ENCODE measurements at regions not wholly inside any gene's neighbourhood (a gene's known extent, or its start where the extent isn't known, plus 50 kb on each side); places are given as distances from the start of the nearest gene placed in this dataset.

DNA sequence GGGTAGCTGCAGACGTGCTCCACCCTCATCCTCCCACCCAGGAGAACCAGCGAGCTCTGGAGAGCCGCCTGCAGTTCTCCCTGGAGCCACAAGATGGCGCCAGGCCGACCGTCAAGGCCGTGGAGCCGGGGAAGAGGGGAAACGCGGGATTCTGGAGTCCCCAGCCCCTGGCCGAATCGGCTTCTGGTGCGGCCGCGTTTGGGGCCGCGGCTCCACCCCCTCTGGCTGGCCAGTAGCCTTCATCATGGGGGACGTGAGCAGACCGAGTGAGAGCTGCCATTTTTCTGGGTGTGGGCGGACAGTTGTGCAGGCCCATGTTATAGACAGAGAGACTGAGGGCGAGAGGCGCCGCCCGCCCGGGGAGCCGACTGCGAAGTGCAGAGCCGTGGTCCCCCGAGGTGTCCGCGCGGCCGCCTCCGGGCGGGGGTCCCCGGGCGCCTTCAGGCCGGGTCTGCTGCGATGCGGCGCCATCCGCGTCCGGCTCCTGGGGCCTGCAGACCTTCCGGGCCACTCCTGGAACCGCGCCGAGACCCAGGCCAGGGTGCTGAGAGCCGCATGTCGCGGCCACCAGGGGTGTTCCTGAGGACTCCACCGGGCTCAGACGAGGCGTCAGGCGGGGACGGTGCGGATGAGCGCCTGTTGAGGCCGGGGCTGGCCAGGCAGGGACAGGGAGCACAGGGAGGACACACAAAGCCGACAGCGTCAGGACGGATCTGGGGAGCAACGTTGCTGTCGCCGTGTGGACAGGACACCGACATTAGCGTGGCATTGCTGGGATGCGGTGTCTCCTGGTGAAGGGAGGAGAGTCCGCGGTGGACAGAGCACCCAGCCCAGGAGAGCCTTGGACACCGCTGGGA lies 418.2 kb upstream of the HS6ST1 start:
- Histone ChIP-seq H3K4me1 (ENCODE audit: control insufficient read depth, extremely low read depth, insufficient read depth, low read length) (peaks cover 4% of the 10 kb centered on the region), H3K4me3 (ENCODE audit: control insufficient read depth in 2 of 3, extremely low read depth in 1 of 3, insufficient read depth in 2 of 3, low read depth in 1 of 3, low read length in 3 of 3) (peak overlapping the region in 1 of 3 experiments; percentile 42), H3K79me2 (ENCODE audit: control insufficient read depth, insufficient read depth, low read length) (no peaks in the 10 kb centered on the region), H3K27me3 (ENCODE audit: control insufficient read depth, extremely low read depth, insufficient read depth, low read length) (peaks cover 7% of the 10 kb centered on the region), H3K9me1 (ENCODE audit: control insufficient read depth, extremely low read depth, insufficient read depth, low read length) (no peaks in the 10 kb centered on the region), H3K27ac (ENCODE audit: control insufficient read depth, insufficient read depth, low read length) (no peak overlapping the region), H3K9me3 (ENCODE audit: control insufficient read depth, low read depth, low read length) (no peaks in the 10 kb centered on the region), H3K36me3 (ENCODE audit: control insufficient read depth in 2 of 2, extremely low read depth in 1 of 2, insufficient read depth in 2 of 2, low read length in 2 of 2) (no peaks in the 10 kb centered on the region), H3K9ac (ENCODE audit: control insufficient read depth, extremely low read depth, insufficient read depth, low read length) (no peak overlapping the region), H4K20me1 (ENCODE audit: control insufficient read depth, extremely low read depth, insufficient read depth, low read length) (no peaks in the 10 kb centered on the region), H3K4me2 (ENCODE audit: control insufficient read depth, extremely low read depth, insufficient read depth, low read depth, low read length) (peak overlapping the region; percentile 62), H2AFZ (ENCODE audit: control insufficient read depth, low read length) (peak overlapping the region; percentile 64)
- FAIRE-seq = no peak
- dilution Hi-C loops (cut with MboI; ENCODE audit: extremely low pct_ligation_motif_present, low sequenced_read_pairs) = no loop called here
- no peak for DNase-seq (ENCODE audit: low read depth, low spot score)
- TF ChIP-seq, protein P1, sequence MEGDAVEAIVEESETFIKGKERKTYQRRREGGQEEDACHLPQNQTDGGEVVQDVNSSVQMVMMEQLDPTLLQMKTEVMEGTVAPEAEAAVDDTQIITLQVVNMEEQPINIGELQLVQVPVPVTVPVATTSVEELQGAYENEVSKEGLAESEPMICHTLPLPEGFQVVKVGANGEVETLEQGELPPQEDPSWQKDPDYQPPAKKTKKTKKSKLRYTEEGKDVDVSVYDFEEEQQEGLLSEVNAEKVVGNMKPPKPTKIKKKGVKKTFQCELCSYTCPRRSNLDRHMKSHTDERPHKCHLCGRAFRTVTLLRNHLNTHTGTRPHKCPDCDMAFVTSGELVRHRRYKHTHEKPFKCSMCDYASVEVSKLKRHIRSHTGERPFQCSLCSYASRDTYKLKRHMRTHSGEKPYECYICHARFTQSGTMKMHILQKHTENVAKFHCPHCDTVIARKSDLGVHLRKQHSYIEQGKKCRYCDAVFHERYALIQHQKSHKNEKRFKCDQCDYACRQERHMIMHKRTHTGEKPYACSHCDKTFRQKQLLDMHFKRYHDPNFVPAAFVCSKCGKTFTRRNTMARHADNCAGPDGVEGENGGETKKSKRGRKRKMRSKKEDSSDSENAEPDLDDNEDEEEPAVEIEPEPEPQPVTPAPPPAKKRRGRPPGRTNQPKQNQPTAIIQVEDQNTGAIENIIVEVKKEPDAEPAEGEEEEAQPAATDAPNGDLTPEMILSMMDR (optimal IDR thresholded peaks at IDR 0.05 in 1 of 3, IDR thresholded peaks at IDR 0.05 in 1 of 3, conservative IDR thresholded peaks at IDR 0.05 in 1 of 3; ENCODE audit: extremely low read depth in 1 of 3, insufficient read depth in 2 of 3, low read length in 3 of 3) = peak; percentile 85 to 99 (median 95)
- TF ChIP-seq EZH2 (IDR thresholded peaks at IDR 0.05; ENCODE audit: low read length) = no peak

DNA sequence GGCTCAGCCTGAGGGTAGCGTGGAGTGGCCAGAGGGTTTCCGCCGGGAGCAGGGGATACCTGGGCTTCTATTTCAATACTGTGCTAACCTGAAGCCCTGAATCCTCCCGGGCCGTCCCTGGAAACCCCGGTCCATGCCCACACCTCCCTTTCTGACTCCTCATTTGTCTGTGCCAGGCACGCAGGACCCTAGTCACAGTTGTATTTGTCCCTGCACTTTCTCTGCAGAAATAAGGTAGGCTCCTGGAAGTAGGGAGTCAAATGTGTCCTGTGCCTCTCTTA lies 418.8 kb upstream of the HS6ST1 start:
- no peak for FAIRE-seq

More for the DNA sequence above, 418.8 kb upstream of the HS6ST1 start:
- Histone ChIP-seq H3K4me1 (ENCODE audit: control insufficient read depth, extremely low read depth, insufficient read depth, low read length) (peaks cover 4% of the 10 kb centered on the region), H4K20me1 (ENCODE audit: control insufficient read depth, extremely low read depth, insufficient read depth, low read length) (no peaks in the 10 kb centered on the region), H3K4me2 (ENCODE audit: control insufficient read depth, extremely low read depth, insufficient read depth, low read depth, low read length) (no peak overlapping the region), H3K27me3 (ENCODE audit: control insufficient read depth, extremely low read depth, insufficient read depth, low read length) (peaks cover 4% of the 10 kb centered on the region), H3K27ac (ENCODE audit: control insufficient read depth, insufficient read depth, low read length) (no peak overlapping the region), H3K79me2 (ENCODE audit: control insufficient read depth, insufficient read depth, low read length) (no peaks in the 10 kb centered on the region), H3K9me1 (ENCODE audit: control insufficient read depth, extremely low read depth, insufficient read depth, low read length) (no peaks in the 10 kb centered on the region), H3K9ac (ENCODE audit: control insufficient read depth, extremely low read depth, insufficient read depth, low read length) (no peak overlapping the region), H2AFZ (ENCODE audit: control insufficient read depth, low read length) (no peak overlapping the region), H3K36me3 (ENCODE audit: control insufficient read depth in 2 of 2, extremely low read depth in 1 of 2, insufficient read depth in 2 of 2, low read length in 2 of 2) (no peaks in the 10 kb centered on the region), H3K9me3 (ENCODE audit: control insufficient read depth, low read depth, low read length) (no peaks in the 10 kb centered on the region), H3K4me3 (ENCODE audit: control insufficient read depth in 2 of 3, extremely low read depth in 1 of 3, insufficient read depth in 2 of 3, low read depth in 1 of 3, low read length in 3 of 3) (no peak overlapping the region)
- no peak for TF ChIP-seq EZH2 (IDR thresholded peaks at IDR 0.05; ENCODE audit: low read length)
- TF ChIP-seq, protein P1 (optimal IDR thresholded peaks at IDR 0.05 in 1 of 3, IDR thresholded peaks at IDR 0.05 in 1 of 3, conservative IDR thresholded peaks at IDR 0.05 in 1 of 3; ENCODE audit: extremely low read depth in 1 of 3, insufficient read depth in 2 of 3, low read length in 3 of 3) = no peak
- dilution Hi-C loops (cut with MboI; ENCODE audit: extremely low pct_ligation_motif_present, low sequenced_read_pairs) = no loop called here
- no peak for DNase-seq (ENCODE audit: low read depth, low spot score)
